GM23338 (cell line): ENCODE measurements at regions not wholly inside any gene's neighbourhood (a gene's known extent, or its start where the extent isn't known, plus 50 kb on each side); places are given as distances from the start of the nearest gene placed in this dataset.
"Not testable (repeated sequence)": the region's sequence is repeated elsewhere in the genome, so short reads cannot be mapped to it uniquely, and the experiment has no call there.

Source experiments
- ATAC-seq: fragments of 200-7000 bp; cut with Tn5 transposase; 3 replicates; pipeline ENCODE4 v1.9.1; 2020
- DNase-seq: peaks from one replicate; pipeline ENCODE4 v3.0.0-alpha.2; 2015; ENCODE audit warnings: low spot score
- H2AFZ ChIP-seq: fragments of 200-600 bp; sonication (generic); 2 replicates; pipeline ENCODE4 v1.8.0; 2016; ENCODE audit warnings: antibody characterized with exemption, mild to moderate bottlenecking, moderate library complexity
- H3F3A ChIP-seq: fragments of 200-600 bp; sonication (generic); replicated peaks from 2 replicates; pipeline ENCODE4 v1.8.0; 2017; ENCODE audit warnings: antibody characterized with exemption, mixed run types, low read depth
- H3K27ac ChIP-seq: fragments of 200-600 bp; sonication (generic); 2 replicates; pipeline ENCODE4 v1.6.1; 2016; ENCODE audit warnings: low read depth
- H3K27me3 ChIP-seq: fragments of 200-600 bp; sonication (generic); 2 replicates; pipeline ENCODE4 v1.8.0; 2016; ENCODE audit warnings: mild to moderate bottlenecking, mixed run types, moderate library complexity; ENCODE audit not compliant: insufficient read depth
- H3K36me3 ChIP-seq: fragments of 200-600 bp; sonication (generic); 2 replicates; pipeline ENCODE4 v1.8.0; 2016; ENCODE audit warnings: mild to moderate bottlenecking; ENCODE audit not compliant: insufficient read depth
- H3K4me1 ChIP-seq: fragments of 200-600 bp; sonication (generic); 2 replicates; pipeline ENCODE4 v1.8.0; 2016; ENCODE audit warnings: mild to moderate bottlenecking, moderate library complexity; ENCODE audit not compliant: insufficient read depth
- H3K4me2 ChIP-seq: fragments of 200-600 bp; sonication (generic); 2 replicates; pipeline ENCODE4 v1.7.1; 2017; ENCODE audit warnings: mixed run types
- H3K4me3 ChIP-seq: fragments of 200-600 bp; sonication (generic); 2 replicates; pipeline ENCODE4 v1.6.1; 2016; ENCODE audit warnings: mixed run types
- H3K79me2 ChIP-seq: fragments of 200-600 bp; sonication (generic); replicated peaks from 2 replicates; pipeline ENCODE4 v1.8.0; 2017; ENCODE audit warnings: mild to moderate bottlenecking; ENCODE audit not compliant: insufficient read depth
- H3K9me2 ChIP-seq: fragments of 200-600 bp; sonication (generic); 2 replicates; pipeline ENCODE4 v1.8.0; 2017; ENCODE audit not compliant: insufficient read depth
- H4K20me1 ChIP-seq: fragments of 200-600 bp; sonication (generic); replicated peaks from 2 replicates; pipeline ENCODE4 v1.8.0; 2017; ENCODE audit warnings: mild to moderate bottlenecking; ENCODE audit not compliant: insufficient read depth
- H3K27ac Mint-ChIP-seq: 2 replicates; pipeline ENCODE4 v1.8.0; 2020; ENCODE audit warnings: inconsistent platforms, mild to moderate bottlenecking, moderate library complexity, mixed read lengths
- H3K27me3 Mint-ChIP-seq: 3 replicates; pipeline ENCODE4 v1.8.0; 2022; ENCODE audit warnings: low read depth, mild to moderate bottlenecking, moderate library complexity, mixed read lengths, inconsistent platforms; ENCODE audit not compliant: insufficient read depth, poor library complexity
- H3K36me3 Mint-ChIP-seq: 3 replicates; pipeline ENCODE4 v1.8.0; 2021; ENCODE audit warnings: low read depth, mild to moderate bottlenecking, inconsistent platforms, moderate library complexity, mixed read lengths
- H3K4me1 Mint-ChIP-seq: 3 replicates; pipeline ENCODE4 v1.8.0; 2020; ENCODE audit warnings: mild to moderate bottlenecking, inconsistent platforms, mixed read lengths
- H3K4me3 Mint-ChIP-seq: 3 replicates; pipeline ENCODE4 v1.8.0; 2021; ENCODE audit warnings: moderate library complexity, mild to moderate bottlenecking, inconsistent platforms, mixed read lengths
- H3K9me3 Mint-ChIP-seq: 3 replicates; pipeline ENCODE4 v1.8.0; 2020; ENCODE audit warnings: moderate library complexity, mild to moderate bottlenecking, inconsistent platforms, mixed read lengths
- EZH2phosphoT487 ChIP-seq: fragments of 200-600 bp; sonication (generic); IDR thresholded peaks from one replicate; pipeline ENCODE4 v1.8.1; 2018; ENCODE audit warnings: antibody characterized with exemption; ENCODE audit not compliant: unreplicated experiment
- STAT1 ChIP-seq: IDR thresholded peaks from one replicate; pipeline ENCODE4 v1.6.1; 2016; ENCODE audit warnings: antibody characterized with exemption; ENCODE audit not compliant: unreplicated experiment
- ZNF331 ChIP-seq: fragments of 250-450 bp; sonication (Bioruptor Pico); IDR thresholded peaks from 2 replicates; pipeline ENCODE4 v1.5.0; 2020; ENCODE audit warnings: low read depth, mild to moderate bottlenecking, moderate library complexity
- TF ChIP-seq, protein P1 (sequence below): IDR thresholded peaks from one replicate; pipeline ENCODE4 v1.6.1; 2018; ENCODE audit warnings: antibody characterized with exemption; ENCODE audit not compliant: unreplicated experiment
- TF ChIP-seq, protein P2 (sequence below): fragments of 250-450 bp; sonication (Bioruptor Pico); IDR thresholded peaks from 2 replicates; pipeline ENCODE4 v1.5.0; 2020; ENCODE audit warnings: mild to moderate bottlenecking, moderate library complexity

DNA sequence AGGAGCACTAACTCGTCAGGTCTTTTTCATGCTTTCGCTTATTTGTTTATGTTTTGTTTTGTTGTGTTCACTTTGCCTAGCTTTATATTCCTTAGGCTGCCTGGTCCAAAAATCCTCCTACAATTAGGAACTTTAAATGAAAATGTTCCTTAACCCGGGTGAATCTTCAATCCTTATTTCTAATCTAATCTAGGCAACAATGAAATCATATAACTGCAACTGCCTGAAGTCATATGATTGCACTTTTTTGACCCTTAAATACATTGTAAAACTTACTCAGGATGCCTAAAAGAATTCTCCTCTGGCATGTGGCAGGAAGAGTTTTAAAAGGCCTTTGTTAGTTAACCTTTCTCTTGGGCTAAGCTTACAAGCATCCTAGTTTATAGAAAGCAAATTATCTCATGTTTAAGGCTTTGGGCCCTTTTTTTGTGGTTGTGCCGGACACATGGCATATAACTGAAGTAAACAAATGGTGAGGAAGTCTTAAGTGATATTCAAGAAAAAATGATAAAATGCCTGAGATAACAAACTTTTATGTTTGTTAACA, 279.4 kb downstream of the FAT4 start:
- no peak for TF ChIP-seq ZNF331 (CRISPR knock-in tag)
- Histone ChIP-seq H3K36me3 (no peaks in the 10 kb centered on the region), H3K27me3 (no peaks in the 10 kb centered on the region), H3K27ac (no peak overlapping the region), H3K4me2 (no peak overlapping the region), H3K4me3 (no peak overlapping the region), H3K9me2 (no peaks in the 10 kb centered on the region), H3F3A (no peaks in the 10 kb centered on the region), H2AFZ (peak overlapping the region; percentile 4; the same call in 1 of the 2 replicates), H4K20me1 (no peaks in the 10 kb centered on the region), H3K4me1 (no peaks in the 10 kb centered on the region; the same call in 1 of the 2 replicates), H3K79me2 (no peaks in the 10 kb centered on the region)
- peaks cover 4% of the 10 kb centered on the region; the same call in 2 of the 3 replicates for H3K36me3 Mint-ChIP-seq
- H3K27ac Mint-ChIP-seq: peak overlapping the region; percentile 64; the same call in 1 of the 2 replicates
- ATAC-seq (no peak), DNase-seq (no peak)
- peaks cover 7% of the 10 kb centered on the region for H3K9me3 Mint-ChIP-seq
- no peak overlapping the region for H3K4me3 Mint-ChIP-seq
- H3K27me3 Mint-ChIP-seq: peaks cover 4% of the 10 kb centered on the region
- 0 out of 3 replicates have a peak, but pooled peaks cover 3% of the 10 kb centered on the region for H3K4me1 Mint-ChIP-seq

DNA sequence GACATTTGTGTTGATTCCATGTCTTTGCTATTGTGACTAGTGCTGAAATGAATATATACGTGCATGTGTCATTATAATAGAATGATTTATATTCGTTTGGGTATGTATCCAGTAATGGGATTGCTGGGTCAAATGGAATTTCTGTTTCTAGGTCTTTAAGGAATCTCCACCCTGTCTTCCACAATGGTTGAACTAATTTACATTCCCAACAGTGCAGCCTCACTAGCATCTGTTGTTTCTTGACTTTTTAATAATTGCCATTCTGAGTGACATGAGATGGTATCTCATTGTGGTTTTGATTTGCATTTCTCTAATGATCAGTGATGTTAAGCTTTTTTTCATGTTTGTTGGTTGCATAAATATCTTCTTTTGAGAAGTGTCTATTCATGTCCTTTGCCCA, 291.2 kb downstream of the FAT4 start:
- H3F3A ChIP-seq, H3K79me2 ChIP-seq, ATAC-seq, H2AFZ ChIP-seq, H3K4me3 Mint-ChIP-seq, H3K9me3 Mint-ChIP-seq, H3K27ac Mint-ChIP-seq, H3K4me2 ChIP-seq, DNase-seq, H3K4me1 ChIP-seq, H3K4me1 Mint-ChIP-seq, H4K20me1 ChIP-seq, H3K36me3 ChIP-seq, H3K4me3 ChIP-seq, H3K27me3 Mint-ChIP-seq, H3K27ac ChIP-seq, H3K9me2 ChIP-seq, H3K36me3 Mint-ChIP-seq, H3K27me3 ChIP-seq: not testable (repeated sequence)

DNA sequence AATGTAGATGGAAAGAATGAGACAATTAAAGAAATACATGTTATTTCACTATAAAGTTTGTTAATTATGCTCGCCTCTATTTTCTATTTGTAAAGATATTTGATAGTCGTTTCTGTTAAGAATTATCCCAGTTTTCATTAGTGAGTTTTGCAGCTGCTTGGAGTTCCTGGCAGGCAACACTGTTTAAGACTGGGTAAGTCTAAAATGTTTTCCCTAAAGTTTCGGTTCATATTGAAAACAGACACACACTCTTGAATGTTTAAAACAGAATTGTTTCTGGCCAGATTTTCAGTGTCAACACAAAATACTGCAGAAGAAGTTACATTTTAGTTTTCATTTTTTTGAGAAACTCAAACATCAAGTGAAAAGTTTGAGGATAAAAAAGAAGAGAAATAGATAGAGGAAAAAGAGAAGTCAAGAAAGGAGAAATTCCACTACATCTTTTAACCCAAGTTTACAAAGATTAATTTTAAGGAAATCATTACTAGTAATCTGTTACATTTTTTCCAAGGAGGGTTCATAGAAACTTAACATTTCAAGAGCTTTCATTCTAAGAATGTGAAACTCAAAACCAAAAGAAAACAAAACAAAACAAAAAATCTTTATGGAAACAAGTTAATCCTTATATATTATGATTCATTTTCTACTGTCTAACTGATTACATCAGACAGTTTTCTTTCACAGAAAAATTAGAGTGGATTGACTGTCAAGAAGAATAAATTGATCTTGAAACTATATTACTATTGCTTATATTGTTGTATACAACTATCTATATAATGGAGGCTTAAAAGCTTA, 305.5 kb downstream of the FAT4 start:
- no peaks in the 10 kb centered on the region for H3K9me2 ChIP-seq
- no peak overlapping the region for H3K27ac ChIP-seq
- no peaks in the 10 kb centered on the region for H3K9me3 Mint-ChIP-seq
- no peak overlapping the region for H3K27ac Mint-ChIP-seq
- no peaks in the 10 kb centered on the region for H4K20me1 ChIP-seq
- ATAC-seq: no peak
- no peaks in the 10 kb centered on the region for H3K79me2 ChIP-seq
- H3F3A ChIP-seq: no peaks in the 10 kb centered on the region
- no peaks in the 10 kb centered on the region for H3K27me3 Mint-ChIP-seq
- no peak overlapping the region for H2AFZ ChIP-seq
- H3K4me3 Mint-ChIP-seq: no peak overlapping the region
- H3K36me3 ChIP-seq: no peaks in the 10 kb centered on the region
- no peak for DNase-seq
- H3K4me1 ChIP-seq: 0 out of 2 replicates have a peak, but pooled peaks cover 7% of the 10 kb centered on the region
- no peaks in the 10 kb centered on the region for H3K36me3 Mint-ChIP-seq
- H3K4me3 ChIP-seq: no peak overlapping the region
- no peaks in the 10 kb centered on the region for H3K27me3 ChIP-seq
- no peak overlapping the region for H3K4me2 ChIP-seq
- peaks cover 4% of the 10 kb centered on the region; the same call in 2 of the 3 replicates for H3K4me1 Mint-ChIP-seq
- TF ChIP-seq EZH2phosphoT487 (no peak), STAT1 (no peak)
- TF ChIP-seq, protein P1, sequence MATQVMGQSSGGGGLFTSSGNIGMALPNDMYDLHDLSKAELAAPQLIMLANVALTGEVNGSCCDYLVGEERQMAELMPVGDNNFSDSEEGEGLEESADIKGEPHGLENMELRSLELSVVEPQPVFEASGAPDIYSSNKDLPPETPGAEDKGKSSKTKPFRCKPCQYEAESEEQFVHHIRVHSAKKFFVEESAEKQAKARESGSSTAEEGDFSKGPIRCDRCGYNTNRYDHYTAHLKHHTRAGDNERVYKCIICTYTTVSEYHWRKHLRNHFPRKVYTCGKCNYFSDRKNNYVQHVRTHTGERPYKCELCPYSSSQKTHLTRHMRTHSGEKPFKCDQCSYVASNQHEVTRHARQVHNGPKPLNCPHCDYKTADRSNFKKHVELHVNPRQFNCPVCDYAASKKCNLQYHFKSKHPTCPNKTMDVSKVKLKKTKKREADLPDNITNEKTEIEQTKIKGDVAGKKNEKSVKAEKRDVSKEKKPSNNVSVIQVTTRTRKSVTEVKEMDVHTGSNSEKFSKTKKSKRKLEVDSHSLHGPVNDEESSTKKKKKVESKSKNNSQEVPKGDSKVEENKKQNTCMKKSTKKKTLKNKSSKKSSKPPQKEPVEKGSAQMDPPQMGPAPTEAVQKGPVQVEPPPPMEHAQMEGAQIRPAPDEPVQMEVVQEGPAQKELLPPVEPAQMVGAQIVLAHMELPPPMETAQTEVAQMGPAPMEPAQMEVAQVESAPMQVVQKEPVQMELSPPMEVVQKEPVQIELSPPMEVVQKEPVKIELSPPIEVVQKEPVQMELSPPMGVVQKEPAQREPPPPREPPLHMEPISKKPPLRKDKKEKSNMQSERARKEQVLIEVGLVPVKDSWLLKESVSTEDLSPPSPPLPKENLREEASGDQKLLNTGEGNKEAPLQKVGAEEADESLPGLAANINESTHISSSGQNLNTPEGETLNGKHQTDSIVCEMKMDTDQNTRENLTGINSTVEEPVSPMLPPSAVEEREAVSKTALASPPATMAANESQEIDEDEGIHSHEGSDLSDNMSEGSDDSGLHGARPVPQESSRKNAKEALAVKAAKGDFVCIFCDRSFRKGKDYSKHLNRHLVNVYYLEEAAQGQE: no peak
- TF ChIP-seq, protein P2, sequence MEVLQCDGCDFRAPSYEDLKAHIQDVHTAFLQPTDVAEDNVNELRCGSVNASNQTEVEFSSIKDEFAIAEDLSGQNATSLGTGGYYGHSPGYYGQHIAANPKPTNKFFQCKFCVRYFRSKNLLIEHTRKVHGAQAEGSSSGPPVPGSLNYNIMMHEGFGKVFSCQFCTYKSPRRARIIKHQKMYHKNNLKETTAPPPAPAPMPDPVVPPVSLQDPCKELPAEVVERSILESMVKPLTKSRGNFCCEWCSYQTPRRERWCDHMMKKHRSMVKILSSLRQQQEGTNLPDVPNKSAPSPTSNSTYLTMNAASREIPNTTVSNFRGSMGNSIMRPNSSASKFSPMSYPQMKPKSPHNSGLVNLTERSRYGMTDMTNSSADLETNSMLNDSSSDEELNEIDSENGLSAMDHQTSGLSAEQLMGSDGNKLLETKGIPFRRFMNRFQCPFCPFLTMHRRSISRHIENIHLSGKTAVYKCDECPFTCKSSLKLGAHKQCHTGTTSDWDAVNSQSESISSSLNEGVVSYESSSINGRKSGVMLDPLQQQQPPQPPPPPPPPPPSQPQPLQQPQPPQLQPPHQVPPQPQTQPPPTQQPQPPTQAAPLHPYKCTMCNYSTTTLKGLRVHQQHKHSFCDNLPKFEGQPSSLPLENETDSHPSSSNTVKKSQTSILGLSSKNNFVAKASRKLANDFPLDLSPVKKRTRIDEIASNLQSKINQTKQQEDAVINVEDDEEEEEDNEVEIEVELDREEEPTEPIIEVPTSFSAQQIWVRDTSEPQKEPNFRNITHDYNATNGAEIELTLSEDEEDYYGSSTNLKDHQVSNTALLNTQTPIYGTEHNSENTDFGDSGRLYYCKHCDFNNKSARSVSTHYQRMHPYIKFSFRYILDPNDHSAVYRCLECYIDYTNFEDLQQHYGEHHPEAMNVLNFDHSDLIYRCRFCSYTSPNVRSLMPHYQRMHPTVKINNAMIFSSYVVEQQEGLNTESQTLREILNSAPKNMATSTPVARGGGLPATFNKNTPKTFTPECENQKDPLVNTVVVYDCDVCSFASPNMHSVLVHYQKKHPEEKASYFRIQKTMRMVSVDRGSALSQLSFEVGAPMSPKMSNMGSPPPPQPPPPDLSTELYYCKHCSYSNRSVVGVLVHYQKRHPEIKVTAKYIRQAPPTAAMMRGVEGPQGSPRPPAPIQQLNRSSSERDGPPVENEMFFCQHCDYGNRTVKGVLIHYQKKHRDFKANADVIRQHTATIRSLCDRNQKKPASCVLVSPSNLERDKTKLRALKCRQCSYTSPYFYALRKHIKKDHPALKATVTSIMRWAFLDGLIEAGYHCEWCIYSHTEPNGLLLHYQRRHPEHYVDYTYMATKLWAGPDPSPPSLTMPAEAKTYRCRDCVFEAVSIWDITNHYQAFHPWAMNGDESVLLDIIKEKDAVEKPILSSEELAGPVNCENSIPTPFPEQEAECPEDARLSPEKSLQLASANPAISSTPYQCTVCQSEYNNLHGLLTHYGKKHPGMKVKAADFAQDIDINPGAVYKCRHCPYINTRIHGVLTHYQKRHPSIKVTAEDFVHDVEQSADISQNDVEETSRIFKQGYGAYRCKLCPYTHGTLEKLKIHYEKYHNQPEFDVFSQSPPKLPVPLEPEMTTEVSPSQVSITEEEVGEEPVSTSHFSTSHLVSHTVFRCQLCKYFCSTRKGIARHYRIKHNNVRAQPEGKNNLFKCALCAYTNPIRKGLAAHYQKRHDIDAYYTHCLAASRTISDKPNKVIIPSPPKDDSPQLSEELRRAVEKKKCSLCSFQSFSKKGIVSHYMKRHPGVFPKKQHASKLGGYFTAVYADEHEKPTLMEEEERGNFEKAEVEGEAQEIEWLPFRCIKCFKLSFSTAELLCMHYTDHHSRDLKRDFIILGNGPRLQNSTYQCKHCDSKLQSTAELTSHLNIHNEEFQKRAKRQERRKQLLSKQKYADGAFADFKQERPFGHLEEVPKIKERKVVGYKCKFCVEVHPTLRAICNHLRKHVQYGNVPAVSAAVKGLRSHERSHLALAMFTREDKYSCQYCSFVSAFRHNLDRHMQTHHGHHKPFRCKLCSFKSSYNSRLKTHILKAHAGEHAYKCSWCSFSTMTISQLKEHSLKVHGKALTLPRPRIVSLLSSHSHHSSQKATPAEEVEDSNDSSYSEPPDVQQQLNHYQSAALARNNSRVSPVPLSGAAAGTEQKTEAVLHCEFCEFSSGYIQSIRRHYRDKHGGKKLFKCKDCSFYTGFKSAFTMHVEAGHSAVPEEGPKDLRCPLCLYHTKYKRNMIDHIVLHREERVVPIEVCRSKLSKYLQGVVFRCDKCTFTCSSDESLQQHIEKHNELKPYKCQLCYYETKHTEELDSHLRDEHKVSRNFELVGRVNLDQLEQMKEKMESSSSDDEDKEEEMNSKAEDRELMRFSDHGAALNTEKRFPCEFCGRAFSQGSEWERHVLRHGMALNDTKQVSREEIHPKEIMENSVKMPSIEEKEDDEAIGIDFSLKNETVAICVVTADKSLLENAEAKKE (CRISPR knock-in tag): no peak
